ENCODE measurements at regions not wholly inside any gene's neighbourhood (a gene's known extent, or its start where the extent isn't known, plus 50 kb on each side); places are given as distances from the start of the nearest gene placed in this dataset.

DNA sequence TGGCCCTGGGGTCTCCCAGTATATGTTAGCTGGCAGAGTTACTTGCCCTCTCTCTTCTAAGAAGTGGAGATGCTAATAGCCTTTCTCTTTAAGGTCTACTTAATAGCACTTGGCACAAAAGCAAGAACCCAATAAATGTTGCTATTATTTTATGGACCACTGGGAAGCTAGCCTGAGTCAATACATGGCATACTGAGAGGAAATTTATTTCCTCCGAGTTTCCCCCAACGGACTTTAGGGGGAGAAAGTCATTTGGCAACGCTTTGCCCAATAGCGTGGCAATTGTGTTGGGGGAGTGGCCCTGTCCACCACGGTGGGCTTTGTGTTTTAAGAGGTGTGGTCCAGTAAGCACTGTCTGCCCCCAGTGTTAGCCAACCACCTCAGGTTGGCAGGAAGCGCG, 87.4 kb upstream of the SMNDC1 start:
- TF ChIP-seq, protein P1, sequence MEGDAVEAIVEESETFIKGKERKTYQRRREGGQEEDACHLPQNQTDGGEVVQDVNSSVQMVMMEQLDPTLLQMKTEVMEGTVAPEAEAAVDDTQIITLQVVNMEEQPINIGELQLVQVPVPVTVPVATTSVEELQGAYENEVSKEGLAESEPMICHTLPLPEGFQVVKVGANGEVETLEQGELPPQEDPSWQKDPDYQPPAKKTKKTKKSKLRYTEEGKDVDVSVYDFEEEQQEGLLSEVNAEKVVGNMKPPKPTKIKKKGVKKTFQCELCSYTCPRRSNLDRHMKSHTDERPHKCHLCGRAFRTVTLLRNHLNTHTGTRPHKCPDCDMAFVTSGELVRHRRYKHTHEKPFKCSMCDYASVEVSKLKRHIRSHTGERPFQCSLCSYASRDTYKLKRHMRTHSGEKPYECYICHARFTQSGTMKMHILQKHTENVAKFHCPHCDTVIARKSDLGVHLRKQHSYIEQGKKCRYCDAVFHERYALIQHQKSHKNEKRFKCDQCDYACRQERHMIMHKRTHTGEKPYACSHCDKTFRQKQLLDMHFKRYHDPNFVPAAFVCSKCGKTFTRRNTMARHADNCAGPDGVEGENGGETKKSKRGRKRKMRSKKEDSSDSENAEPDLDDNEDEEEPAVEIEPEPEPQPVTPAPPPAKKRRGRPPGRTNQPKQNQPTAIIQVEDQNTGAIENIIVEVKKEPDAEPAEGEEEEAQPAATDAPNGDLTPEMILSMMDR (IDR thresholded peaks at IDR 0.05) = no peak
- TF ChIP-seq POLR2A (IDR thresholded peaks at IDR 0.05) = no peak
